C4-2B (cell line): ENCODE measurements at regions not wholly inside any gene's neighbourhood (a gene's known extent, or its start where the extent isn't known, plus 50 kb on each side); places are given as distances from the start of the nearest gene placed in this dataset.

Experiments used
- H3K27ac ChIP-seq: fragments of 450-650 bp; 2 replicates; pipeline ENCODE4 v1.5.1; 2017
- CTCF ChIP-seq: fragments of 450-650 bp; conservative IDR thresholded peaks from 2 replicates; pipeline ENCODE4 v1.5.1; 2017; ENCODE audit warnings: mild to moderate bottlenecking
- ZFX ChIP-seq: fragments of 450-650 bp; IDR thresholded peaks from 2 replicates; pipeline ENCODE4 v1.6.1; 2017

DNA sequence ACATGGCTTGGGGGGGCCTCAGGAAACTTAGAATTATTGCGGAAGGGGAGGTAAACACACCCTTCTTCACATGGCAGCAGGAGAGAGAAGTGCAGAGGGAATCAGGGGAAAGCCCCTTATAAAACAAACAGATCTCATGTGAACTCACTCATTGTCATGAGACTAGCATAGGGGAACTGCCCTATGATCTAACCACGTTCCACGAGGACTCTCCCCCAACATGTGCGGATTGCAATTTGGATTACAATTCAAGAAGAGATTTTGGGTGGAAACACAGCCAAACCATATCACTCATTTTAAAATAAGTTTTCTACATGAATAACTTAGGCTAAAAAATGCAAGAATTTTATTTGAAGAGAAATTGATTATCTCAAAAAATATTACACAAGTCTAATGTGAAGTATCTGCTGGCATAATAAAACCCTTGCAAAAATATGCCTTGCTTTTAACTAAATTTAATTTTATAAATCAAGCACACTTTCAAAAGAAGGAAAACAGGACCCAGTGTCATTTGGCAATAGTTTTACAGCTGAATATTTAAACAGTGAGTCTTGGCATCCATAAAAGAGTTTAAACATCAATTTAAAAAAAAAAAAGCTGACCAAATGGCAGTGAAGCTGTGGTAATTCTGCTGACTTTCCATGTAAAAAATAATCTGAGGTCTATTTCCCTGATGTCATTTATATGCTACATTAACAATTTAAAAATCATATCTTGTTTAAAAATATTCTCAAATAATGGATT lies 1057.2 kb downstream of the NAALADL2 start:
- TF ChIP-seq CTCF (no peak), ZFX (no peak)
- H3K27ac ChIP-seq, result no peak overlapping the region

- no peak overlapping the region for H3K27ac ChIP-seq
- no peak for TF ChIP-seq CTCF
These were observed 1055.7 kb downstream of the NAALADL2 start for GRCh38 chr3:175914785-175915184.

DNA sequence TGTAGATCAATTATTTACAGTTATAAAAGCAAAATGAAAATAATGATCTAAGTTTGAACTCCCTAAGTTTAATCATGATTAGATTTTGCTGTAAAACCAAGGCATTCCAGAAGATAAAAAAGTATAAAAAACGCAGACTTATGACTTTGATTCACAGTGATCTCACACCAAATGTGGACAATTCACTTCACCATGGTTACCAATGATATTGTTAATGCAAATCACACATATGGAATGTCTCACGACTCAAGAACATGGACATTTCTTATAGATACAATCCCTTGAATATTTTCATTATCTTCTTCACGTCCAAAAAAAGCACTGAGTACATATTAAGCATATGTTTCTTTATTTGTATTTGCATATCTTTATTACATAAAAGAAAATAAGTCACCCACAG lies 1054.2 kb downstream of the NAALADL2 start:
- TF ChIP-seq ZFX, result no peak
- TF ChIP-seq CTCF, result no peak
- no peak overlapping the region for H3K27ac ChIP-seq

DNA sequence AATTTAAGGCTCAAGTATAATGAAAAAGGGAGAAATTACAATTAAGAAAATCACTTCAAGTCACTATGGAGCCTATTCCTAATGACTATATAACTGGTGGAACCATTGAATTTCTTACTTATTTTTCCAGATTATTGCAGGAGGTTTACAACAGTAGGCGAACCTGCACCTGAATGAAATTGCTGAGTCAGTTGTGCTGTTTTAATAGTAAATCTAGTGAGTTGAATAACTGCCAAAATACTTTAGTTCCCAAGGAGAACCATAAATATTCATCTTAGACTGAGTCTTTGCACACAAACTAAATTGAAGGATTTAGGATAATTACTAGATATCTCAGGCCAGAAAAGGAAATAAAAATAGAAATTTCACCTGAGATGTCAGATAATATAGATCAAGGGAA lies 1052.8 kb downstream of the NAALADL2 start:
- H3K27ac ChIP-seq, result no peak overlapping the region
- TF ChIP-seq ZFX, result no peak
- TF ChIP-seq CTCF, result no peak

GRCh38 chr3:175902226-175902625 lies 1043.1 kb downstream of the NAALADL2 start:
- no peak for TF ChIP-seq CTCF
- H3K27ac ChIP-seq, result no peak overlapping the region

DNA sequence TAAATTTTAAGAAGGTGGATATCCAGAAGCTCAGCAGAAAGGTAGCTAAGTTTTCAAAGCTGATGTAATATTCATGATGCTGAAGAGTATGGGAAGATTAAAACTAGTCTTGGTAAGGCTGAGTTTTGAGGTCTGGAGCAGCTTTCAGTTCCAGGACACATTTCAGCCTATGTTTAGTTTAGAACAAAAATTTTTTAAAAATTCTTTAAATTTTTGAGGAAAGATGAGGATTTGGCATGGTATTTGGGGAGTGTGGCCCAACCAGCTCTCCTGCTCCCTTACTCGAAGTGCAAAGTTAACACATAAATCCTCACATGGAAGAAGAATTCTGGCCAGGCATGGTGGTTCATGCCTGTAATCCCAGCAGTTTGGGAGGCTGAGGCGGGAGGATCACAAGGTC lies 1039.1 kb downstream of the NAALADL2 start:
- TF ChIP-seq CTCF, result no peak
- TF ChIP-seq ZFX, result no peak
- no peak overlapping the region for H3K27ac ChIP-seq

DNA sequence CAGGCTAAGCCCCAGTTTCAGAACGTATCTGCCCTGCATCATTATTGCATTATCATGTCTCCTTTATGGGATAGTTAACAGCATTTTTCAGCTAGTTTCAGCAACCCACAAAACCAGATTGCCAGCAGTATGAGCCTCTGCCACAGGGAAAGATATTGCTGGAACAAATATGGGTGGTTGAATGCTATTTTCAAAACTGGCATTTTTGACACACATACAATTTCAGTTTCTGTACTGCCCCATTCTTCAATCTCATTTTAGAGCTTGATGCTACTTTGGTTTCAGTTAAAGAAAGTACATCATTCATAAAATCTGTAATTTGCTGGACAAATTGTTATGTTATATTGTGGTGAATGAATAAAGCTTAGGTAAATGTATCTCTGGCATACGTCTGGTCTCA lies 1037.5 kb downstream of the NAALADL2 start:
- H3K27ac ChIP-seq, result no peak overlapping the region; the same call in 1 of the 2 replicates
- TF ChIP-seq CTCF, result no peak
- no peak for TF ChIP-seq ZFX
